ENCODE measurements at regions not wholly inside any gene's neighbourhood (a gene's known extent, or its start where the extent isn't known, plus 50 kb on each side); places are given as distances from the start of the nearest gene placed in this dataset.

- Histone ChIP-seq H3K4me3 (ENCODE audit: insufficient read depth, low read depth, low read length) (no peak overlapping the region), H3K36me3 (replicated peaks; ENCODE audit: control insufficient read depth, insufficient read depth, low read length) (no peaks in the 10 kb centered on the region), H3K27me3 (ENCODE audit: control insufficient read depth, insufficient read depth, low read length) (no peaks in the 10 kb centered on the region)
- DNase-seq = peak; percentile 72
Measured at GRCh38 chr9:129340427-129341170, 162.5 kb upstream of the IER5L start.

- no peaks in the 10 kb centered on the region for H3K36me3 ChIP-seq (replicated peaks; ENCODE audit: control insufficient read depth, insufficient read depth, low read length)
- no peak for DNase-seq
- H3K4me3 ChIP-seq (ENCODE audit: insufficient read depth, low read depth, low read length) = no peak overlapping the region
- no peaks in the 10 kb centered on the region for H3K27me3 ChIP-seq (ENCODE audit: control insufficient read depth, insufficient read depth, low read length)
Measured at GRCh38 chr9:129339539-129340157, 161.6 kb upstream of the IER5L start.

- H3K27me3 ChIP-seq (ENCODE audit: control insufficient read depth, insufficient read depth, low read length) = no peaks in the 10 kb centered on the region
- H3K4me3 ChIP-seq (ENCODE audit: insufficient read depth, low read depth, low read length) = no peak overlapping the region
Measured at GRCh38 chr9:129338724-129339430, 160.8 kb upstream of the IER5L start.

GRCh38 chr9:129337336-129338140, 159.5 kb upstream of the IER5L start:
- Histone ChIP-seq H3K36me3 (replicated peaks; ENCODE audit: control insufficient read depth, insufficient read depth, low read length) (no peaks in the 10 kb centered on the region), H3K27me3 (ENCODE audit: control insufficient read depth, insufficient read depth, low read length) (no peaks in the 10 kb centered on the region), H3K4me3 (ENCODE audit: insufficient read depth, low read depth, low read length) (peak overlapping the region; percentile 42)
- DNase-seq = no peak

More at GRCh38 chr9:129338724-129339430, 160.8 kb upstream of the IER5L start:
- DNase-seq = no peak
- H3K36me3 ChIP-seq (replicated peaks; ENCODE audit: control insufficient read depth, insufficient read depth, low read length) = no peaks in the 10 kb centered on the region

GRCh38 chr9:129336601-129337331, 158.7 kb upstream of the IER5L start:
- peak; percentile 89 for DNase-seq
- no peaks in the 10 kb centered on the region for H3K27me3 ChIP-seq (ENCODE audit: control insufficient read depth, insufficient read depth, low read length)
- peak overlapping the region; percentile 42 for H3K4me3 ChIP-seq (ENCODE audit: insufficient read depth, low read depth, low read length)
- no peaks in the 10 kb centered on the region for H3K36me3 ChIP-seq (replicated peaks; ENCODE audit: control insufficient read depth, insufficient read depth, low read length)

GRCh38 chr9:129336130-129336528, 158.1 kb upstream of the IER5L start:
- Histone ChIP-seq H3K4me3 (ENCODE audit: insufficient read depth, low read depth, low read length) (peak overlapping the region; percentile 32), H3K36me3 (replicated peaks; ENCODE audit: control insufficient read depth, insufficient read depth, low read length) (no peaks in the 10 kb centered on the region), H3K27me3 (ENCODE audit: control insufficient read depth, insufficient read depth, low read length) (no peaks in the 10 kb centered on the region)
- no peak for DNase-seq

- no peaks in the 10 kb centered on the region for H3K36me3 ChIP-seq (replicated peaks; ENCODE audit: control insufficient read depth, insufficient read depth, low read length)
- peak; percentile 71 for DNase-seq
- H3K27me3 ChIP-seq (ENCODE audit: control insufficient read depth, insufficient read depth, low read length) = no peaks in the 10 kb centered on the region
- no peak overlapping the region for H3K4me3 ChIP-seq (ENCODE audit: insufficient read depth, low read depth, low read length)
Measured at GRCh38 chr9:129335464-129336129, 157.5 kb upstream of the IER5L start.

- Histone ChIP-seq H3K27me3 (ENCODE audit: control insufficient read depth, insufficient read depth, low read length) (no peaks in the 10 kb centered on the region), H3K36me3 (replicated peaks; ENCODE audit: control insufficient read depth, insufficient read depth, low read length) (no peaks in the 10 kb centered on the region), H3K4me3 (ENCODE audit: insufficient read depth, low read depth, low read length) (peak overlapping the region; percentile 33)
- peak; percentile 96 for DNase-seq
Measured at GRCh38 chr9:129334105-129334935, 156.3 kb upstream of the IER5L start.

GRCh38 chr9:129333617-129334104, 155.6 kb upstream of the IER5L start:
- Histone ChIP-seq H3K4me3 (ENCODE audit: insufficient read depth, low read depth, low read length) (peak overlapping the region; percentile 33), H3K36me3 (replicated peaks; ENCODE audit: control insufficient read depth, insufficient read depth, low read length) (no peaks in the 10 kb centered on the region)
- DNase-seq = peak; percentile 72

GRCh38 chr9:129332581-129332980, 154.5 kb upstream of the IER5L start:
- Histone ChIP-seq H3K36me3 (replicated peaks; ENCODE audit: control insufficient read depth, insufficient read depth, low read length) (no peaks in the 10 kb centered on the region), H3K4me3 (ENCODE audit: insufficient read depth, low read depth, low read length) (no peak overlapping the region), H3K27me3 (ENCODE audit: control insufficient read depth, insufficient read depth, low read length) (no peaks in the 10 kb centered on the region)
- DNase-seq = no peak

More at GRCh38 chr9:129333617-129334104, 155.6 kb upstream of the IER5L start:
- H3K27me3 ChIP-seq (ENCODE audit: control insufficient read depth, insufficient read depth, low read length) = no peaks in the 10 kb centered on the region

- Histone ChIP-seq H3K36me3 (replicated peaks; ENCODE audit: control insufficient read depth, insufficient read depth, low read length) (no peaks in the 10 kb centered on the region), H3K4me3 (ENCODE audit: insufficient read depth, low read depth, low read length) (no peak overlapping the region), H3K27me3 (ENCODE audit: control insufficient read depth, insufficient read depth, low read length) (no peaks in the 10 kb centered on the region)
- DNase-seq = no peak
Measured at GRCh38 chr9:129331772-129332500, 153.9 kb upstream of the IER5L start.

- Histone ChIP-seq H3K27me3 (ENCODE audit: control insufficient read depth, insufficient read depth, low read length) (no peaks in the 10 kb centered on the region), H3K4me3 (ENCODE audit: insufficient read depth, low read depth, low read length) (no peak overlapping the region), H3K36me3 (replicated peaks; ENCODE audit: control insufficient read depth, insufficient read depth, low read length) (no peaks in the 10 kb centered on the region)
- DNase-seq = no peak
Measured at GRCh38 chr9:129331493-129331765, 153.4 kb upstream of the IER5L start.

Measured in H7 (cell line).